GM21360 (cell line): ENCODE measurements at regions not wholly inside any gene's neighbourhood (a gene's known extent, or its start where the extent isn't known, plus 50 kb on each side); places are given as distances from the start of the nearest gene placed in this dataset.
A peak's percentile ranks its signal among the peaks of the same experiment; 100 is the strongest.
"Not testable (repeated sequence)": the region's sequence is repeated elsewhere in the genome, so short reads cannot be mapped to it uniquely, and the experiment has no call there.

Experiments used
- ATAC-seq: cut with Tn5 transposase; IDR thresholded peaks from one replicate; pipeline ENCODE4 v1.9.1; 2021; ENCODE audit warnings: mild to moderate bottlenecking, moderate library complexity; ENCODE audit not compliant: unreplicated experiment

DNA sequence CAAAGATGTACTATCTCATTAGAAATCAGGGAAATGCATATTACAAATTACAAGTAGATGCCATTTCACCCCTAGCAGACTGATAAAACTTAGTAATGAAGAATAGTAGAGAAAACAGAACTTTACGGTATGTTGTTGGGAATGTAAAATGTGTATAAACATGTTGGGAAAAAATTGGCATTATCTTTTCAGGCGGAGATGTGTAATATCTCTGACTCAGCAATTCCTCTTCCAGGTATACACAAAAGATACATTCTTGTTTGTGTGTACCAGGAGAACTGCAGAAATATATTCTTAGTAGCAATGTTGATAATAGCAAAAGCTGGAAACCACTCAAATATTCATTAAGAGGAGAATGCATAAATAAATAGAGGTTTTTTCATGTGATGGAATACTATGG lies 204.5 kb downstream of the LPIN1 start:
- ATAC-seq = no peak

DNA sequence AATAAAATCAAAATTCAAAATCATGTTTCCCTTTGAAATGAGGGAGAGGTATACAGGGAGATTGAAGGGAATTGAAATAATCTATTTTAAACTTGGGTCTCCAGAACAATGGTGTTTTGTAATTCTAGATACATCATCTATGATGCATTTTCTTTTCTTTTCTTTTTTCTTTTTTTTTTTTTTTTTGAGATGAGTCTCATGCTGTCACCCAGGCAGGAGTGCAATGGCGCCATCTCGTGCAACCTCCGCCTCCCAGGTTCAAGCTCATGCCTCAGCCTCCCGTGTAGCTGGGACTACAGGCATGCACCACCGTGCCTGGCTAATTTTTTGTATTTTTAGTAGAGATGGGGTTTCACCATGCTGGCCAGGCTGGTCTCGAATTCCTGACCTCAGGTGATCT lies 205.1 kb downstream of the LPIN1 start:
- ATAC-seq = not testable (repeated sequence)

DNA sequence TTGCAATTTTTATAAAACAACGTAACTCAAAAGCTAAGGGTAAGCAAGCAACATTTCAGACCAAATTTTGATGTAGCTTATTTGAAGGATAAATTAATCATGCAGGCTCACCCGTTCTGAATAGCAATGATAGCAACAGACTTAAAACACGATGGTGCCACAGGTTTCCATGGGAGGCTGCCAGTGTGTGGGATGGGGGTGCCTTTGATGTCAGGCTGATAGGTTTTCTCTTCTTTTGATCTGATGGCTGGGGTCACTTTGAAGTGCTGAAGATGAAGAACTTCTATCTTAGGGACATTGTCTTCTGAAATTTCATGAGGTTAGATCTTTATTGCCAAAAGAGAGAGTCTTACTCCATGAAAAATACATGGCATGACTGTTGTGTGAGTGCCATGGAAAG lies 206.8 kb downstream of the LPIN1 start:
- no peak for ATAC-seq

DNA sequence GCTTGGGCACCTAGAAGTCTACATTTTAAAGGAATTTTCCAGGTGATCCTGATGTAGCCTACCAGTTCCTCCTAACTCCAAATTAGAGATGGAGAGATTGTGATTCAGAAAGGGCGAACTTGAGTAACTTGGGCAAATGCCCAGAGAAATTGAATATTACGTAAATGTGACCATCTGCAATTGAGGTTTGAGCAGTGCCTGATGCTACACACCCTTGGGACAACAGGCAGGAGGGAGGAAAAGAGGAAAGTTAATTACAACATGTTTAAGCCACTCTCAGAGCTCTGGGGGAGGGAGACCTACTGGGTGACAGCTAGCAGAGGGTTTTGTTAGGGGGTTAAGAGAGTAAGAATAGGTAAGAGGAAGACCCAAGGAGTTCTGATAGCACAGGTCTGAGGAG lies 208.9 kb downstream of the LPIN1 start:
- no peak for ATAC-seq

DNA sequence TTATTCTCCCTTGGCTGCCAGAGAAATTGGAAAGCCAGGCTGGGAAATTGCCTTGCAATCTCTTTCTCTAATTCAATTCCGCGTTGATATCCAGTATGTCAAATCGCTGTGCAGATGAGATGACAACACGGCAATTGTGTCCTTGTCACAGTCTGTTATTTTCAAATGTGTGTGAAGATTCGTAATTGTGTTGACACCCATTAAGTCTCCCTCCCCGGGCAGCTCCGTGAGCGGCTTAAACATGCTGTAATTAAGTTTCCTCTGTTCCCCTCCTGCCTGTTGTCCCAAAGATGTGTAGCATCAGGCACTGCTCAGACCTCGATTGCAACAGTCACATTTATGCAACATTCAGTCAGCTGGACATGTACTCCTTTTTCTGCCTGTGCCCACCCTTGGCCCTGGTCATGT lies 209.5 kb downstream of the LPIN1 start:
- ATAC-seq = no peak

DNA sequence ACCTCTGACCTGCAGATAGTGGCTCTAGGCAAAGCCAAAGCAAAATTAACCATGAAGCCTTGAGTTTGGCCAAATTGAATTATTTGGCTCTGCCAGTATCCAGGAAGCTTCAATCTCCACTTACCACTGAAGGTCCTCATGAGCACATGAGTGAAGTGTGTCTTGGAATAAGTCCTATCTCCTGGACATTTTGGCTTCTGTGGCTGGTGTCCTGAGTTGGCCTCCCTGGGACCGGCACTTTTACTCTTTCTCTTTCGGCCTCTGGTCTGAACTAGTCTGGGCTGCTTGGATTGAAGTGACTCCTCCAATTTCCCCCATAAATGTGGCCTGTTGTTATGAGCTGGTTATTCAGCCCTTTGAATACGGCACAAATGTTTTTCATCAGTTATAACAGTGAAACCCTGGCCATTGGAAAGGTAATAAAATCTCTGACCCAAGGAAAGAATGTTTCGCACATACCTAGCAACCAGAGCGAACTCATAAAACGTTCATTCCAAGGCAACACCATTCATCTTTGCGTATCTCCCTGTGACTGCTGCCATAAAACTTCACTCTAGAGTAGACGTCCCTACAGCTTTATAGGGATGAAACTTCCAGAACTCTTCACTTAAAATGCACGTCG lies 216.4 kb downstream of the LPIN1 start:
- no peak for ATAC-seq

DNA sequence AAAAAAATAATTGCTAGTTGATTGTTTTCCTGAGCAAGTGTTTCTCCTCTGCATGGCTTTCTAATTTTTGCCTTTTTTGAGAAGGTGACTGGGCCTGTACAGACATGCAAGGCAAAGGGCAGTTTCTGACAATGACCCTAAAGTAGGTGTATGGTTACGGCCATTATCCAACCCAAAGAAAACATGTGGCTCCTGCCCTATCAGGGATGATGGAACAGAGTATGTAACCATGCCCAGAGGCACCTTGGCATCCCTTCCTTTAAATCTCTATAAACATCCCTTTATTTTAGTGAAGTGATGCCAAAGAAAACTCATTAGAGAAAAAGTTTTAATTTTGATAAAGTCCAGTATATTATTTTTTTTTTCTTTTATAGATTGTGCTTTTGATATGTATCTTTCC lies 217.5 kb downstream of the LPIN1 start:
- ATAC-seq = no peak

DNA sequence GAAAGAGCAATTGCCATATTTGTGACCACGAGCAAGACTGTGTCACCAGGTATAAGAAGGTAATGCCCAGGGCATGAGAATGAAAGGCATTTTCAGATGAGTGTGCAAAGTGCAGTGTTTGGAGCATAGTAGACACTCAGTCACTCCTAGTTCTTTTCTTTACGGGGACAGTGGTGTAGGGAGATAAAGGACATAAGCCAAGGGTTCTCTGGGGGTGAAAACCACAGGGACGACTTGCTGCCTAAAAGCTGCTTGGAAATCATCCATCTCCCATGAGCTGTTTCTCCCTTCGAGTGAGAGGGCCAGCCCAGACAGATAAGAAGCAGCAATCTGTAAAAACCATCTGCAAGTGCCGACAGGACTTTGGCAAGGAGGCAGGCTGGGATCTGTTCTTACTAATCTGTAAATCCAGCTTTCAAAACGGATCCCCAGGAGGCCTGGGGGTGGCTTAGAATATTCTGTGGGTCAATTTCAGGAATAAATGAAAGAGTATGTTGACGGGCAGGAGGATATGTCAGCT lies 221.6 kb downstream of the LPIN1 start:
- ATAC-seq = no peak

DNA sequence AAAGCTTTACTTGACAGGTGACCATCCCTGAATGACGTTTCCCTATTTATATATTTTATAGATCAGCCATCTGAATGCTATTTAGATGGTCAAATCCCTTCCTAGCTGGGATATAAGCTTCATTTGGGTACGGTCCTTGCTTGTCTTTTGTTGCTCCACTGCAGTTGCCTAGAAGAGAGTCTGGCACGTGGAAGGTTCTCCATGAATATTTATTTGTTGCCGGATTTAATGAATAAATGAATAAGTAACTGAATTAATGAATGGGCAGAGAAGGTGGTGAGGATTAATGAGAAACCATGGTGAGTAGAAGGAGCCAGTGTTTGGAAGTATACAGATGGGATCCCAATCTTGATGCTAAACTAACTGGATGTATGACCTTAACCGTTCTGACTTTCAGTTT lies 222.1 kb downstream of the LPIN1 start:
- ATAC-seq = no peak

DNA sequence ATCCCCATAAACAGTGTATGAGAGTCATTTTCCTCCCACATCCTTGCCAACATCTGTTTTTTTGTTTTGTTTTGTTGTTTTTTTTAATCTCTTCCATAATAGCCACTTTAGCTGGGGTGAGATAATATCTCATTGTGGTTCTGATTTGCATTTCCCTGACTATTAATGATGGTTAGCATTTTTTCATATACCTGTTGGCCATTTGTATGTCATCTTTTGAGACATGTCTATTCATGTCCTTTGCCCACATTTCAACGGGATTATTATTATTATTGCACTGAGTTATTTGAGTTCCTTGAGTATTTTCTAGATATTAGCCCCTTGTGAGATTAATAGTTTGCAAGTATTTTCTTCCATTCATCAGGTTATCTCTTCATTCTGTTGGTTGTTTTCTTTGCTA lies 223.3 kb downstream of the LPIN1 start:
- ATAC-seq = no peak

DNA sequence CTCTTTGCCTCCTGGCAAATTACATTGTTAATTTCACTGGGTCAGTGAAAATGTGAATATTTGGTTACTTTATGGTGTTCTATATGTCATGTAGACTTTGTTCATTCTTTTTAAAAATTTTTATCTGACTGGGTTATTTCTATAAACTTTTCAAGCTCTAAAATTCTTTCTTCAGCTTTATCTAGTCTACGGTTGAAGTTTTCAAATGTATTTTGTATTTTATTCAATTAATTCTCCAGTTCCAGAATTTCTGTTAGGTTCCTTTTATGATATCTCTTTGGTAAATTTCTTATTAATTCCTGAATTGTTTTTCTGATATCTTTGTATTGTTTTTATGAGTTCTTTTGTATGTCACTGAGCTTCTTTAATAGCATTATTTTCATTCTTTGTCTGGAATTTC lies 228.1 kb downstream of the LPIN1 start:
- ATAC-seq = no peak

DNA sequence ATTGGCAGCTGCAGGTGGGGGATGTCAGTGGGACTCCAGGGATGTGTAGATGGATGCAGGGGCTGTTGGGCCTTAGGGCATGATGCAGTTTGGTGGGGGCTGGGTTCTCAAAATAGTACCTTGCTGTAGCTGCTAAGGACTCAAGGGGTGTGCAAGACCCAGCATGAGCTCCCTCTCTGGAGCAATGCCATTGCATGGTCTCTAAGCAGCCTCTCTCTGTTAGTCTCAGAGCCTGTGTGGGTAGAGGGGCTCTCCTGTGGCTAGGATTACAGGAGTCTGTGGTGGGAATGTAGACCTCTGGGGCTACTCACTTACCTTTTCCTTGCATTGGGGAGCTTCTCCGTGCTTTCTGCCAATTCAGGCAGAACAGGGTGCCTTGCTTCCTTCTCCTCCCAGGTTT lies 228.9 kb downstream of the LPIN1 start:
- no peak for ATAC-seq

DNA sequence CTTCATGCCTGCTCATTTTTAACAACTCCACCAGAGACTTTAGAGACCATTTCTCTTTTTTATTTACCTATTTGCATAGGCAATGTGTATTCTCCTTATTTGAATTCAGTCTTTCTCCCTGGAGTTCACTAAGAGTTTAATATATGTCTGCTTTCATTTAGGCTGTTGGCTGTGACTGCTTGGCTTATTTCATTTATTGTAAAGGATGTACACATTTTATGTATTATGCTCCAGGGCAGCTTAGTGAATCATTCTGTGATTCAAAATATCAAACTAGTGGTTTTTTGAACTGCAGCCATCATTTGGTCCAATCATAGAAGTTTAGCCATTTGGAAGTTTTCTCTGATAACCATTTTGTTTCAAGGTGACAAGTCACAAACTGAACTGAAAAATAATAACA lies 229.6 kb downstream of the LPIN1 start:
- no peak for ATAC-seq

DNA sequence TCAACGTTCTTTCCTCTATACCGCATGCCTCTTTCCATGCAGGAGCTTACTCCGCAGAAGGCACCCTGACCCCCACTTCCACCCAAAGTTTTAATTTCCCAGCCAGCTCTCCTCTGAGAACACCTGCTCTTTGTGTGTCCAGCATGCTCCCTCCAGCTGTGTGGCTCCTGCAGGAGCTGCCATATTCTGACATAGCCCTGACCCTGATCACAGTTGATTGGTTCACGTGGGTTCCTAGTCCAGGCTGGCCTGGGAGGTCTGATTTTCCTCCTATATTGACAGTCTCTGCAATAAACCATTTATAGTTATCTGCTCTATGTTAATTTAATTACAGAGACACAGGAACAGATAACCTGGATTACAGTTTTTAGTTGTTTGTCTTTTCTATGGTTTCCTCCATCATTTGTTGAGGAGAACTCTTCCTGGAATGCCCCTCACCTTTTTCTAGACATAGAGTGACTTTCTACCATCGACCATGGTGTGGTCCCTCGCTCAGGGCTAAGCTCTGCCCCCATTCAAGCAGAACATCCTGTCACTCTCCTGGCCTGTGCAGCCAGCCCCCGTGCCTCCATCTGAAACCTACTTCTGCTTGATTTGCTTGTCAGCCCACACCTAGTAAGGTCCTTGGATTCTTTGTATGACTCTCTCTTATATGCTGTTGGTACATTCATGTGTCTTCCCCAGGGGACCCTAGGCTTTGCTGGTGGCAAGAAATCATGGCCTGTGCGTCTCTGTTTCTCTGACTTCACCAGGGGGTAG lies 231.5 kb downstream of the LPIN1 start:
- peak; percentile 83 for ATAC-seq

DNA sequence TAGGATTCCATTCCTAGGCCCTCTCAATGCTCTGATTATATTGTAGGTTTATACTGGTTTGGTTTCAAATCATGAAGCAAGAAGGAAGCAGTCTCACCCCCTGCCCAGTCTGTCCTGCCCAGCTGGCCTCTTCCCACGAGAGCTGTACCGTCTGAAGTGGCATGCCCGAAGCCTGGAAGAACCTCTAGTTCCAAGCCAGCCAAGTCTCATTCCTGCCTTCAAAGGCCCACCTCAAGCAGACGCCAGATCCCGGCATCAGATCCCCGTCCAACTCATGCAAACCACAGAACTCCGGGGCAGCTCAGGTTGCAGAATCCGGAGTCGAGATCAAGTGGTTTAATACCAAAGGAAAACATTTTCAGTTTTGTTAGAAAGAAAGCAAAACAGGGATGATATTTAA lies 234.4 kb downstream of the LPIN1 start:
- ATAC-seq = no peak

DNA sequence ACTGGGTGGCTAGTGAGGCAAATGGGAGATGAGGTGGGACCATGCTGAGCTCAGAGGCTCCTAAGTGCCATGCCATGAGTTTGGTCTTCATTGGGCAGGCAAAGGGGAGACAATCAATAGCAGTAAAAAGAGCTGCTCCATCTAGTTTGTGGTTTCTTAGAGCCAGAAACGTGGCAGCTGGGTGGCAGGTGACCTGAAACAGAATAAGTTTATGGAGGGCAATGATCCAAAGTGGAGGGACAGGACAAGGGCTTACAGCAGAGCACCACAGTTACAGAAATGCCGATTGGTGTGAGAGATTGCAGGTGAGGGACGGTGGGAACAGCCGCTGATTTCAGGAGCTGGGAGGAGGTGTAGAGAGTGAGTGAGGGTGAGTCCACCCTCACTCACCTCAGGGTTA lies 237.0 kb downstream of the LPIN1 start:
- no peak for ATAC-seq

DNA sequence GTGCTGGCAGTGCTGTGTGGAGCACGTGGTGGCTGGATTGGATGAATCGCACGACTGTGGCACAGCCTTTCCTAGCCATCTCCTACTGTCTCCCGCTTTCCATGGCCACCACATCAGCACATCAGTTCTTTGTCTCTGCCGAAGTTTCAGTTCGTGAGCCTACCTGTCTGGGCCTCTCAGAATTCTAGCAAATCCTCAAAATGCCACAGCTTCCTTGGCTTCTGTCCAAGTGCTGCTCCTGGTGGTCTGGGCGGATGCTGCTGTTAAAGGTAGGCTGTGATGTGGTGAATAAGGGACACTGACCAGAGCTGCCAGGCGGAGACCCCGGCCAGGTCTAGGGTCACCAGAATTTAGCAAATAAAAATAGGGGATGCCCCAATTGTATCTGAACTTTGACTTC lies 237.4 kb downstream of the LPIN1 start:
- ATAC-seq = no peak

DNA sequence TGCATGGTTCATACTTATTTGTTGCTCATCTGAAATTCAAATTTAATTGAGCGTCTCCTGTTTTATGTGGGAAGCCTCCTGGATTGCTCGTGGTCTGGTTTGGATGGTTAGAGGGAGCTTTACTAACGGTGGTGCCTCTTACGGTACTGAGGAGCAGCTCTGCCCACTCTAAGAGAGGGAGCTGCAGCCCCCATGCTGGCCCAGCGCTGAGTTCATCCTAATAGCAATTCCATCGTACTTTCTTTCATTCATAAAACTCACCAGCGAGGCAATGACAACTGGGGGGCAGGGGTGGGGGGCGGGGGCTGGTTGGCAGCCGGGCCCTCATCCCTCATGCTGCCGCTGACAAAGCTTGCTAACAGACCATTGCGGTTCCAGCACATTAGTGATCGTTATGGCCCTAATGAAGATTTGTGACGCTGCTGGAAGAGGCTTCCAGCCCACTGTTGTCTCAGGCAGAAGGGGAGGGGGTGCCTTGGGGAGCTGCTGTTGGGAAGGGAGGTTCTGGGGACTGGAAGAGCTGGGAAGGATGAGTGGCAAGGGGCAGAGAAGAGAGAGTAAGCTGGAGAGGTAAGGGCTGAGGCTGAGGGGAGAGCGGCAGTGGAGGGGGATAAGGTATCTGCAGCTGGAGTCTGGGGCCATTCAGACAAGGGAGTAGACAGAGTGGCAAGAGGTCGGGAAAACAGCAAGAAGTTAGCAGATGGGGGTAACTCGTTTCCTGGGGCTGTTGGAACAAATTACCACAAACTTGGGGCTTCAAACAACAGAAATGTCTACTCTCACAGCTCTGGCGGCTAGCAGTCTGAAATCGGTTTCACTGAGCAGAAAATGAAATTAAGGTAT lies 238.1 kb downstream of the LPIN1 start:
- no peak for ATAC-seq

DNA sequence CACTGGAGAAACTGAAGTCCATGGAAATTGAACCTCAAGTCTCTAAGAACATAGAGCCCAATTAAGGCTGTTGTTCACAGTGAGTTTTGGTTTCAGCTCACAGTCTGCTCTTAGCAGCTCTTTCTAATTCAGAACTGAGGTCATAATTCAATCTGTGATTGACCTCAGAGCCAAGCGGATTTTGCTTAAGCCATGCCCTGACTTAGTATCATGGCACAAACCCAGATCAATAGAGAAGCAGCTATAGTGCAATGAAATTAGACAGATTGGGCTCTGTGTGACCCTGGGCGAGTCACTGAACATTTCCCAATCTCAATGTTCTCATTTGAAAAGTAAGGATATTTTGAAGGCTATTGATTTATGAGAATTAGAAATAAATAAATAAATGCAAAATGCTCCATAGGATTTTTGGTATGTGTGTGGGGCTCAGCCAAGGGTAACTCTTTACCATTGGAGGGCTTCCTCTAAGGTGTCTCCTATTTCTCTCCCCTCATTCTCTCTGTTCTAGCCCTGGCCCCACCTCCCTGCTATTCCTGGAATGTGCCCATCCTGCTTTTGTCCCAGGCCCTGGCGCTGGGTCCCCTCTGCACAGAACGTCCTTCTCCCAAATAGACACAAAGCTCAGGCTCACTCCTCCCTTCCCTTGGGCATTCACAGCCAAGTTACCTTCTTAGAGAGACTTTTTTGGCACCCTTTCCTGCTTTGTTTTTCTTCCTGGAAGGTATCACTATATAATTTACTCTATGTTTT lies 239.6 kb downstream of the LPIN1 start:
- ATAC-seq = no peak

DNA sequence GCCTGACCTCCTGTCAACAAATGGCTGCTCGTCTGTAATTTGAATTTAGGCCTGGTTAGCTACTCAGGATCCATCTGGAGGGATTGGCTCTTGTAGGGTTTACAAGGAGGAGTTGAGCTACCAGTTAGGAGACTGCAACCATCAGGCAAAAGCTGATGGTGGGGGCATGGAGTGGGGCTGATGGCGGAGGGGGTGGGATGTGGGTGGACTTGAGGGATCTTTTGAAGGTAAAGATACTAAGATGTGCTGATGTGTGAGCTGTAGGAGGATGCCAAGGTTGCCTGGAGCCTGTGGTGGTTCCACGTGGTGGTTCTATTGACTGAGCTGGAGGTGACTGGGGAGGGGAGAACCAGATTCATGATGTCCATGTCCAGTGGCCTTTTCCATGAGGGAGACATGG lies 240.7 kb downstream of the LPIN1 start:
- ATAC-seq = no peak
